Panc1 (cell line): ENCODE measurements at regions not wholly inside any gene's neighbourhood (a gene's known extent, or its start where the extent isn't known, plus 50 kb on each side); places are given as distances from the start of the nearest gene placed in this dataset.

Experiments
- ATAC-seq: fragments of 200-7000 bp; cut with Tn5 transposase; 2 replicates; pipeline ENCODE4 v1.9.1; 2020; ENCODE audit warnings: mild to moderate bottlenecking, moderate library complexity
- BruUV-seq: library from RNA; stranded (reverse); fragments of 400-500 nt; replicated peaks from 2 replicates; lab custom pipeline; 2021; lab: Mats Ljungman, UMichigan
- CTCF ChIA-PET: fragments of 300-600 bp; sonication (Branson Sonifier 250); formaldehyde crosslinking; loops from one replicate; lab custom pipeline; 2022; ENCODE audit warnings: antibody characterized with exemption; lab: Charles Lee
- POLR2A ChIA-PET: fragments of 300-600 bp; sonication (Branson Sonifier 250); formaldehyde crosslinking; loops from one replicate; lab custom pipeline; 2022; ENCODE audit warnings: antibody characterized with exemption; lab: Charles Lee
- DNase-seq: peaks from one replicate; pipeline ENCODE4 v3.0.0-alpha.2; 2010; ENCODE audit warnings: low read depth, low spot score
- H3K27ac ChIP-seq: 2 replicates; pipeline ENCODE4 v1.5.1; 2011; ENCODE audit warnings: mild to moderate bottlenecking, low read length, inconsistent platforms
- H3K27me3 ChIP-seq: fragments of 200-500 bp; sonication (Bioruptor generic); 2 replicates; pipeline ENCODE4 v1.6.0; 2014; ENCODE audit warnings: low read length, inconsistent platforms; ENCODE audit not compliant: control insufficient read depth, insufficient read depth
- H3K36me3 ChIP-seq: fragments of 200-500 bp; sonication (Bioruptor generic); 2 replicates; pipeline ENCODE4 v1.5.1; 2014; ENCODE audit warnings: inconsistent platforms, mild to moderate bottlenecking, low read length, moderate library complexity; ENCODE audit not compliant: control insufficient read depth, insufficient read depth
- H3K4me1 ChIP-seq: 2 replicates; pipeline ENCODE4 v1.5.1; 2011; ENCODE audit warnings: inconsistent platforms, mild to moderate bottlenecking, low read length, moderate library complexity; ENCODE audit not compliant: control insufficient read depth, insufficient read depth
- H3K4me3 ChIP-seq, 2 experiments: 2 replicates each; pipeline ENCODE4 v1.5.1; 2011 to 2012; ENCODE audit warnings: low read depth in 2 of 2, low read length in 2 of 2, mild to moderate bottlenecking in 2 of 2, inconsistent platforms in 1 of 2, moderate library complexity in 1 of 2
- H3K9me3 ChIP-seq: fragments of 200-500 bp; sonication (Bioruptor generic); 2 replicates; pipeline ENCODE4 v1.5.1; 2014; ENCODE audit warnings: low read depth, mild to moderate bottlenecking, inconsistent platforms, low read length, moderate library complexity; ENCODE audit not compliant: control insufficient read depth, insufficient read depth
- POLR2AphosphoS5 ChIP-seq: IDR thresholded peaks from 2 replicates; pipeline ENCODE4 v1.6.1; 2012; ENCODE audit warnings: mild to moderate bottlenecking, low read depth, low read length, moderate library complexity
- SIN3A ChIP-seq: IDR thresholded peaks from 2 replicates; pipeline ENCODE4 v1.6.1; 2012; ENCODE audit warnings: low read depth, mild to moderate bottlenecking, low read length, moderate library complexity, borderline replicate concordance; ENCODE audit not compliant: insufficient read depth
- TCF7L2 ChIP-seq: IDR thresholded peaks from 2 replicates; pipeline ENCODE4 v1.6.1; 2011; ENCODE audit warnings: mild to moderate bottlenecking, low read depth, low read length, inconsistent platforms
- in situ Hi-C: cut with HindIII; loops from 2 replicates; pipeline ENCODE4 v1.10.0; 2016; ENCODE audit warnings: low sequenced_read_pairs, low pct_unique_long_range_greater_than_20kb
- intact Hi-C: fragments of 100-400 bp; cut with micrococcal nuclease; formaldehyde crosslinking; loops from one replicate; pipeline ENCODE4 v1.10.0; 2022; ENCODE audit not compliant: unreplicated experiment
- TF ChIP-seq, protein P1 (sequence below), 2 experiments: IDR thresholded peaks; 2 replicates each; pipeline ENCODE4 v1.6.1; 2011 to 2012; ENCODE audit warnings: low read depth in 2 of 2, control low read depth in 1 of 2, low read length in 1 of 2, mild to moderate bottlenecking in 1 of 2, moderate library complexity in 1 of 2; ENCODE audit not compliant: insufficient read depth in 1 of 2
- TF ChIP-seq, protein P2 (sequence below): fragments of 450-650 bp; IDR thresholded peaks from 2 replicates; pipeline ENCODE4 v1.5.1; 2017; ENCODE audit warnings: mild to moderate bottlenecking

DNA sequence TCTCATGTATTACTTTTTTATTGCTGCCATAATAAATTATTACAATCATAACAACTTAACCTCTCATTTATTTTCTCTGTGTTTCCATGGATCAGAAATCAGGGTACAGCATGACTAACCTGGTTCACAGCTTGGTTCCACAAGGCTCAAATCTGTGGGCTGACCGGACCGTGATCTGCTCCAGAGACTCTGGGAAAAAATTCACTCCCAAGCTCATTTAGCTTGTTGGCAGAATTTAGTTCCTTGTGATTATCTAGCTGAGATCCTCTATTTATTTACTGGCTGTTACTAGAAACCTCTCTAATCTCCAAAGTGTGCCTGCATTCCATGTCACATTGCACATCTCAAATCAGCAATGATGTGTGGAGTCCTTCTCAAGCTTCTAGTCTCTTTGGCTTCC is 386.6 kb downstream of the DIPK2A start:
- Histone ChIP-seq H3K4me3 (no peak overlapping the region), H3K36me3 (no peaks in the 10 kb centered on the region), H3K4me1 (no peaks in the 10 kb centered on the region), H3K27me3 (no peaks in the 10 kb centered on the region), H3K27ac (no peak overlapping the region), H3K9me3 (no peaks in the 10 kb centered on the region)
- CTCF ChIA-PET: no interaction called here
- POLR2A ChIA-PET: no interaction called here
- no TSS peak for BruUV-seq
- TF ChIP-seq POLR2AphosphoS5: no peak
- TF ChIP-seq SIN3A: no peak
- TF ChIP-seq, protein P1, sequence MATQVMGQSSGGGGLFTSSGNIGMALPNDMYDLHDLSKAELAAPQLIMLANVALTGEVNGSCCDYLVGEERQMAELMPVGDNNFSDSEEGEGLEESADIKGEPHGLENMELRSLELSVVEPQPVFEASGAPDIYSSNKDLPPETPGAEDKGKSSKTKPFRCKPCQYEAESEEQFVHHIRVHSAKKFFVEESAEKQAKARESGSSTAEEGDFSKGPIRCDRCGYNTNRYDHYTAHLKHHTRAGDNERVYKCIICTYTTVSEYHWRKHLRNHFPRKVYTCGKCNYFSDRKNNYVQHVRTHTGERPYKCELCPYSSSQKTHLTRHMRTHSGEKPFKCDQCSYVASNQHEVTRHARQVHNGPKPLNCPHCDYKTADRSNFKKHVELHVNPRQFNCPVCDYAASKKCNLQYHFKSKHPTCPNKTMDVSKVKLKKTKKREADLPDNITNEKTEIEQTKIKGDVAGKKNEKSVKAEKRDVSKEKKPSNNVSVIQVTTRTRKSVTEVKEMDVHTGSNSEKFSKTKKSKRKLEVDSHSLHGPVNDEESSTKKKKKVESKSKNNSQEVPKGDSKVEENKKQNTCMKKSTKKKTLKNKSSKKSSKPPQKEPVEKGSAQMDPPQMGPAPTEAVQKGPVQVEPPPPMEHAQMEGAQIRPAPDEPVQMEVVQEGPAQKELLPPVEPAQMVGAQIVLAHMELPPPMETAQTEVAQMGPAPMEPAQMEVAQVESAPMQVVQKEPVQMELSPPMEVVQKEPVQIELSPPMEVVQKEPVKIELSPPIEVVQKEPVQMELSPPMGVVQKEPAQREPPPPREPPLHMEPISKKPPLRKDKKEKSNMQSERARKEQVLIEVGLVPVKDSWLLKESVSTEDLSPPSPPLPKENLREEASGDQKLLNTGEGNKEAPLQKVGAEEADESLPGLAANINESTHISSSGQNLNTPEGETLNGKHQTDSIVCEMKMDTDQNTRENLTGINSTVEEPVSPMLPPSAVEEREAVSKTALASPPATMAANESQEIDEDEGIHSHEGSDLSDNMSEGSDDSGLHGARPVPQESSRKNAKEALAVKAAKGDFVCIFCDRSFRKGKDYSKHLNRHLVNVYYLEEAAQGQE (IDR thresholded peaks at IDR 0.05; ENCODE audit: insufficient read depth in 1 of 2, low read depth in 2 of 2, low read length in 1 of 2): no peak
- TF ChIP-seq, protein P2, sequence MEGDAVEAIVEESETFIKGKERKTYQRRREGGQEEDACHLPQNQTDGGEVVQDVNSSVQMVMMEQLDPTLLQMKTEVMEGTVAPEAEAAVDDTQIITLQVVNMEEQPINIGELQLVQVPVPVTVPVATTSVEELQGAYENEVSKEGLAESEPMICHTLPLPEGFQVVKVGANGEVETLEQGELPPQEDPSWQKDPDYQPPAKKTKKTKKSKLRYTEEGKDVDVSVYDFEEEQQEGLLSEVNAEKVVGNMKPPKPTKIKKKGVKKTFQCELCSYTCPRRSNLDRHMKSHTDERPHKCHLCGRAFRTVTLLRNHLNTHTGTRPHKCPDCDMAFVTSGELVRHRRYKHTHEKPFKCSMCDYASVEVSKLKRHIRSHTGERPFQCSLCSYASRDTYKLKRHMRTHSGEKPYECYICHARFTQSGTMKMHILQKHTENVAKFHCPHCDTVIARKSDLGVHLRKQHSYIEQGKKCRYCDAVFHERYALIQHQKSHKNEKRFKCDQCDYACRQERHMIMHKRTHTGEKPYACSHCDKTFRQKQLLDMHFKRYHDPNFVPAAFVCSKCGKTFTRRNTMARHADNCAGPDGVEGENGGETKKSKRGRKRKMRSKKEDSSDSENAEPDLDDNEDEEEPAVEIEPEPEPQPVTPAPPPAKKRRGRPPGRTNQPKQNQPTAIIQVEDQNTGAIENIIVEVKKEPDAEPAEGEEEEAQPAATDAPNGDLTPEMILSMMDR: no peak
- no peak for TF ChIP-seq TCF7L2
- ATAC-seq (no peak), DNase-seq (no peak)
- in situ Hi-C loops (no loop called here), intact Hi-C loops (no loop called here)

DNA sequence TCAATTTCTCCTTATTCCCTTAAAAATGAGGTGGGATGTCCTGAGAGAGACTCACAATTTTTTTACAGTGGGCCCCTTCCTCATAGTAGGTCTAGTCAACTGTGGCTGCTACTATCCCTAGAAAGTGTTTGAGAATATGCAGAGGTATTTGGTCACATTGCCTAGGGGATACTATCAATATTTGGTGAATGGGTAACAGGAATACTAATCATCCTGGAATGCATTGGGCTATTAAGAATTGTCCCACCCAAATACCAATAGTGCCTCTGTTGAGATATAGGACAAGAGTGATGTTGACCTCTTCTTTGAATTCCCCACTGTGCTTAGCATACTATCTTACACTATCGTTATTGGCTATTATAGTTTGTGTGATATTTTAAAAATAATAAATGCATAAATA is 389.4 kb downstream of the DIPK2A start:
- POLR2A ChIA-PET: no interaction called here
- H3K9me3 ChIP-seq: no peaks in the 10 kb centered on the region
- in situ Hi-C loops: no loop called here
- no TSS peak for BruUV-seq
- H3K4me3 ChIP-seq: no peak overlapping the region
- no peak overlapping the region for H3K27ac ChIP-seq
- H3K36me3 ChIP-seq: no peaks in the 10 kb centered on the region
- CTCF ChIA-PET: no interaction called here
- no peaks in the 10 kb centered on the region for H3K27me3 ChIP-seq
- intact Hi-C loops: no loop called here
- no peaks in the 10 kb centered on the region for H3K4me1 ChIP-seq
- TF ChIP-seq POLR2AphosphoS5 (no peak), TCF7L2 (no peak), SIN3A (no peak)
- TF ChIP-seq, protein P2: no peak
- TF ChIP-seq, protein P1 (IDR thresholded peaks at IDR 0.05; ENCODE audit: insufficient read depth in 1 of 2, low read depth in 2 of 2, low read length in 1 of 2): no peak
- DNase-seq (no peak), ATAC-seq (no peak)
